B cell (primary cell): ENCODE measurements at regions not wholly inside any gene's neighbourhood (a gene's known extent, or its start where the extent isn't known, plus 50 kb on each side); places are given as distances from the start of the nearest gene placed in this dataset.

Experiments
- ATAC-seq: fragments of 200-7000 bp; cut with Tn5 transposase; one replicate; pipeline ENCODE4 v1.10.0; 2021; ENCODE audit warnings: low read depth, mild to moderate bottlenecking, moderate number of reproducible peaks, moderate library complexity
- CTCF ChIA-PET: fragments of 350-600 bp; sonication (Branson Sonifier 250); formaldehyde crosslinking; loops from one replicate; lab custom pipeline; 2021; ENCODE audit warnings: antibody characterized with exemption, inconsistent platforms; lab: Charles Lee
- POLR2A ChIA-PET: fragments of 350-600 bp; sonication (Branson Sonifier 250); formaldehyde crosslinking; loops from one replicate; lab custom pipeline; 2021; ENCODE audit warnings: antibody characterized with exemption; lab: Charles Lee
- DNase-seq: peaks from one replicate; pipeline ENCODE4 v3.0.0; 2013
- H2AFZ ChIP-seq: 2 replicates; pipeline ENCODE4 v1.6.1; 2012; ENCODE audit warnings: mild to moderate bottlenecking, low read depth, low read length; ENCODE audit not compliant: insufficient read depth, poor library complexity, severe bottlenecking
- H3K27ac ChIP-seq, 2 donors: 1 replicate in 1 of 2; 2 replicates in 1 of 2; pipeline ENCODE4 v1.5.1; 2012 to 2013; ENCODE audit warnings: low read length in 2 of 2, mild to moderate bottlenecking in 2 of 2, moderate library complexity in 1 of 2
- H3K27me3 ChIP-seq, 4 experiments: fragments of 200-600 bp in 1 of 4; sonication (generic) in 1 of 4; replicated peaks in 1 of 4; 1 replicate in 2 of 4; 2 replicates in 2 of 4; pipeline versions ENCODE4 v1.6.1 to v1.7.0; 2013 to 2016; ENCODE audit warnings: low read length in 3 of 4, mild to moderate bottlenecking in 2 of 4, mixed read lengths in 1 of 4, moderate library complexity in 1 of 4; ENCODE audit not compliant: insufficient read depth in 4 of 4, control insufficient read depth in 3 of 4; ENCODE audit errors: control extremely low read depth in 1 of 4
- H3K36me3 ChIP-seq, 2 experiments: replicated peaks in 1 of 2; 1 replicate in 1 of 2; 2 replicates in 1 of 2; pipeline versions ENCODE4 v1.6.1 to v1.7.1; 2013; ENCODE audit warnings: low read length in 1 of 2; ENCODE audit not compliant: insufficient read depth in 2 of 2, control insufficient read depth in 1 of 2; ENCODE audit errors: control extremely low read depth in 1 of 2, extremely low read depth in 1 of 2
- H3K4me1 ChIP-seq, 2 donors: fragments of 200-600 bp in 1 of 2; sonication (generic) in 1 of 2; 1 replicate in 1 of 2; 2 replicates in 1 of 2; pipeline versions ENCODE4 v1.5.1 to v1.6.1; 2013 to 2017; ENCODE audit warnings: low read length in 2 of 2; ENCODE audit not compliant: control insufficient read depth in 2 of 2, insufficient read depth in 2 of 2
- H3K4me2 ChIP-seq: replicated peaks from 2 replicates; pipeline ENCODE3; 2012; ENCODE audit warnings: mild to moderate bottlenecking, low read depth, low read length; ENCODE audit not compliant: poor library complexity, severe bottlenecking
- H3K4me3 ChIP-seq, 5 experiments: fragments of 200-600 bp in 1 of 5; sonication (generic) in 1 of 5; 1 replicate in 3 of 5; 2 replicates in 2 of 5; pipeline versions ENCODE4 v1.5.1 to v1.7.0; 2011 to 2016; ENCODE audit warnings: low read length in 4 of 5, mild to moderate bottlenecking in 4 of 5, low read depth in 2 of 5, control low read depth in 1 of 5, moderate library complexity in 1 of 5; ENCODE audit not compliant: insufficient read depth in 1 of 5; ENCODE audit errors: control extremely low read depth in 1 of 5, extremely low read depth in 1 of 5
- H3K79me2 ChIP-seq: fragments of 200-600 bp; sonication (generic); one replicate; pipeline ENCODE4 v1.6.0; 2016; ENCODE audit warnings: low read length; ENCODE audit not compliant: control insufficient read depth, insufficient read depth
- H3K9ac ChIP-seq: fragments of 200-600 bp; sonication (generic); 2 replicates; pipeline ENCODE4 v1.6.1; 2017; ENCODE audit warnings: mild to moderate bottlenecking, low read length, moderate library complexity
- H3K9me3 ChIP-seq, 3 donors: one replicate each; pipeline versions ENCODE4 v1.6.1 to v1.7.1; 2013; ENCODE audit warnings: low read length in 2 of 3; ENCODE audit not compliant: control insufficient read depth in 2 of 3, insufficient read depth in 1 of 3; ENCODE audit errors: control extremely low read depth in 1 of 3
- H4K20me1 ChIP-seq: 2 replicates; pipeline ENCODE4 v1.6.0; 2012; ENCODE audit warnings: mild to moderate bottlenecking, low read length; ENCODE audit not compliant: insufficient read depth, control insufficient read depth, poor library complexity, severe bottlenecking
- H3K27ac Mint-ChIP-seq: one replicate; pipeline ENCODE4 v1.8.0; 2021; ENCODE audit warnings: mixed read lengths
- H3K27me3 Mint-ChIP-seq: one replicate; pipeline ENCODE4 v1.8.0; 2021; ENCODE audit warnings: mixed read lengths
- H3K4me1 Mint-ChIP-seq: one replicate; pipeline ENCODE4 v1.8.0; 2021; ENCODE audit warnings: mixed read lengths
- H3K4me3 Mint-ChIP-seq: one replicate; pipeline ENCODE4 v1.8.0; 2021; ENCODE audit warnings: mixed read lengths
- H3K9me3 Mint-ChIP-seq: one replicate; pipeline ENCODE4 v1.8.0; 2022; ENCODE audit warnings: mixed read lengths; ENCODE audit not compliant: insufficient read depth
- EZH2 ChIP-seq: IDR thresholded peaks from 2 replicates; pipeline ENCODE4 v1.6.1; 2012; ENCODE audit warnings: borderline replicate concordance, low read depth, mild to moderate bottlenecking, moderate library complexity, low read length; ENCODE audit not compliant: insufficient read depth, poor library complexity, severe bottlenecking
- WGBS: methylation state at CpG from one replicate; pipeline ENCODE4 v1.1.5; 2013; ENCODE audit warnings: missing lambda C conversion rate; ENCODE audit not compliant: insufficient coverage; 5-methylcytosine and 5-hydroxymethylcytosine counted together
- intact Hi-C: fragments of 100-400 bp; cut with micrococcal nuclease; formaldehyde crosslinking; loops from one replicate; pipeline ENCODE4 v1.10.0; 2022
- TF ChIP-seq, protein P1 (sequence below): fragments of 200-600 bp; IDR thresholded peaks from one replicate; pipeline ENCODE4 v1.8.0; 2022; ENCODE audit warnings: antibody characterized with exemption, mild to moderate bottlenecking

DNA sequence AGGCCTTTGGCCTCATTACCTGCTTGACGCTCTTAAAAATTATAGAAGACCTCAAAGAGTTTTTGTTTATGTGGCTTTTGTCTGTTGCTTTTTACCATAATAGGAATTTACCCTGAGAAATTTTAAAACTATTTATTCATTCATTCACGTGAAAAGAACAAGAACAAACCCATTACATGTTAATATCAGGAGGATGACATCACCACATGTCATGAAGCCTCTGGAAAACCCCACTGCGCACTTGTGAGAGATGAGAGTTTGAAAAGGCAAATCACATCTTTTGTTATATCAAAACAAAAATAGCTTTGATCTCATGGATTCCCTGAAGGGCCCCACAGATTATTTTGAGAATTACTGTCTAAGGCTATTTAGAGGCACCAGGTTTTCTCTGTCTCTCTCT, 61.3 kb upstream of the EYA2 start:
- Histone ChIP-seq H2AFZ (no peak overlapping the region), H3K79me2 (no peaks in the 10 kb centered on the region), H3K27ac (no peak overlapping the region), H3K36me3 (no peaks in the 10 kb centered on the region), H3K4me1 (no peaks in the 10 kb centered on the region), H3K27me3 (no peaks in the 10 kb centered on the region), H3K9me3 (peaks cover 0 to 3% (median 0%) of the 10 kb centered on the region in 3 donors), H3K4me3 (no peak overlapping the region), H4K20me1 (no peaks in the 10 kb centered on the region), H3K4me2 (no peak overlapping the region), H3K9ac (no peak overlapping the region)
- POLR2A ChIA-PET = no interaction called here
- CTCF ChIA-PET = no interaction called here
- H3K27ac Mint-ChIP-seq = no peak overlapping the region
- TF ChIP-seq EZH2 = no peak
- TF ChIP-seq, protein P1, sequence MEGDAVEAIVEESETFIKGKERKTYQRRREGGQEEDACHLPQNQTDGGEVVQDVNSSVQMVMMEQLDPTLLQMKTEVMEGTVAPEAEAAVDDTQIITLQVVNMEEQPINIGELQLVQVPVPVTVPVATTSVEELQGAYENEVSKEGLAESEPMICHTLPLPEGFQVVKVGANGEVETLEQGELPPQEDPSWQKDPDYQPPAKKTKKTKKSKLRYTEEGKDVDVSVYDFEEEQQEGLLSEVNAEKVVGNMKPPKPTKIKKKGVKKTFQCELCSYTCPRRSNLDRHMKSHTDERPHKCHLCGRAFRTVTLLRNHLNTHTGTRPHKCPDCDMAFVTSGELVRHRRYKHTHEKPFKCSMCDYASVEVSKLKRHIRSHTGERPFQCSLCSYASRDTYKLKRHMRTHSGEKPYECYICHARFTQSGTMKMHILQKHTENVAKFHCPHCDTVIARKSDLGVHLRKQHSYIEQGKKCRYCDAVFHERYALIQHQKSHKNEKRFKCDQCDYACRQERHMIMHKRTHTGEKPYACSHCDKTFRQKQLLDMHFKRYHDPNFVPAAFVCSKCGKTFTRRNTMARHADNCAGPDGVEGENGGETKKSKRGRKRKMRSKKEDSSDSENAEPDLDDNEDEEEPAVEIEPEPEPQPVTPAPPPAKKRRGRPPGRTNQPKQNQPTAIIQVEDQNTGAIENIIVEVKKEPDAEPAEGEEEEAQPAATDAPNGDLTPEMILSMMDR = no peak
- intact Hi-C loops = no loop called here
- DNase-seq (no peak), ATAC-seq (no peak)
- WGBS = no CpG with 5 or more reads among the region's 3 CpGs
- H3K4me1 Mint-ChIP-seq = no peaks in the 10 kb centered on the region
- peaks cover 37% of the 10 kb centered on the region for H3K27me3 Mint-ChIP-seq
- no peaks in the 10 kb centered on the region for H3K9me3 Mint-ChIP-seq
- H3K4me3 Mint-ChIP-seq = no peak overlapping the region

DNA sequence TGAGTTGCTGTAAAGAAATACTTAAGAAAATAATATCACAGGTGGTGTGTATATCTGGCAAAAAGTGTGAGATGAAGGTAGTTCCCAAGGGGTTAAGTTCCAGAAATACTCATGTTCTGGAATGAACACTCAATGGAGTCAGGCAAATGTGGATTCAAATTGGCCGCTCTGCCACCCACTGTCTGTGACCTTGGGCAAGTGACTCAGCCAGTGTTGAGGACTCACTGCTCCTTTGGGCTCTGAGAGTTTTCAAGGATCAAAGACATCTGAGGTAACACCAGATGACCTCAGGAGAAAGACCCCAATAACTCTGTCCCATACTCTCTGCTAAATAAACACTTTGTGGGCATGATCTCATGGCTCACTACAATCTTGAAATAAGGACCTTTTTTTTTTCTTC, 59.2 kb upstream of the EYA2 start:
- Histone ChIP-seq H3K4me1 (no peaks in the 10 kb centered on the region), H3K4me3 (no peak overlapping the region), H3K9me3 (peaks cover 0 to 3% (median 0%) of the 10 kb centered on the region in 3 donors), H3K27me3 (no peaks in the 10 kb centered on the region), H3K79me2 (no peaks in the 10 kb centered on the region), H4K20me1 (no peaks in the 10 kb centered on the region), H2AFZ (no peak overlapping the region), H3K36me3 (no peaks in the 10 kb centered on the region), H3K9ac (no peak overlapping the region), H3K4me2 (no peak overlapping the region), H3K27ac (no peak overlapping the region)
- ChIA-PET CTCF (no interaction called here), POLR2A (no interaction called here)
- TF ChIP-seq, protein P1 = no peak
- no peak for TF ChIP-seq EZH2
- intact Hi-C loops = no loop called here
- no peak overlapping the region for H3K27ac Mint-ChIP-seq
- H3K27me3 Mint-ChIP-seq = peaks cover 39% of the 10 kb centered on the region
- no peak for DNase-seq
- no peak overlapping the region for H3K4me3 Mint-ChIP-seq
- H3K9me3 Mint-ChIP-seq = no peaks in the 10 kb centered on the region
- H3K4me1 Mint-ChIP-seq = no peaks in the 10 kb centered on the region
- WGBS = 100% methylated on average over 1 of the region's 1 CpG
- ATAC-seq = no peak
